WERI-Rb-1 (cell line): ENCODE measurements at regions not wholly inside any gene's neighbourhood (a gene's known extent, or its start where the extent isn't known, plus 50 kb on each side); places are given as distances from the start of the nearest gene placed in this dataset.

Source experiments
- DNase-seq: peaks from one replicate; pipeline ENCODE4 v3.0.0-alpha.2; 2020
- H3K27ac ChIP-seq: fragments of 250-450 bp; sonication (Bioruptor Pico); 2 replicates; pipeline ENCODE4 v1.5.1; 2020; ENCODE audit warnings: mild to moderate bottlenecking, moderate library complexity
- H3K27me3 ChIP-seq: fragments of 250-450 bp; sonication (Bioruptor Pico); 2 replicates; pipeline ENCODE4 v1.5.1; 2021; ENCODE audit warnings: mild to moderate bottlenecking, low read depth, moderate library complexity; ENCODE audit not compliant: insufficient read depth, severe bottlenecking
- H3K36me3 ChIP-seq: fragments of 250-450 bp; sonication (Bioruptor Pico); 2 replicates; pipeline ENCODE4 v1.5.1; 2020; ENCODE audit warnings: mild to moderate bottlenecking, moderate library complexity
- H3K4me3 ChIP-seq: 2 replicates; pipeline ENCODE4 v1.5.1; 2011; ENCODE audit warnings: low read depth, mild to moderate bottlenecking, control low read depth, low read length
- H3K9me3 ChIP-seq: fragments of 250-450 bp; sonication (Bioruptor Pico); 2 replicates; pipeline ENCODE4 v1.5.1; 2021; ENCODE audit warnings: mild to moderate bottlenecking, moderate library complexity; ENCODE audit not compliant: severe bottlenecking
- CTCF ChIP-seq: IDR thresholded peaks from 2 replicates; pipeline ENCODE4 v1.5.1; 2011; ENCODE audit warnings: low read depth, mild to moderate bottlenecking, control low read depth, inconsistent platforms, low read length

- Histone ChIP-seq H3K4me3 (no peak overlapping the region), H3K36me3 (no peaks in the 10 kb centered on the region), H3K27ac (no peak overlapping the region), H3K9me3 (peaks cover 2% of the 10 kb centered on the region), H3K27me3 (no peaks in the 10 kb centered on the region)
- DNase-seq: no peak
- peak; percentile 31; the same call in 1 of the 2 replicates for TF ChIP-seq CTCF
These were observed 55.6 kb upstream of the ACMSD start for GRCh38 chr2:134782792-134783191.

DNA sequence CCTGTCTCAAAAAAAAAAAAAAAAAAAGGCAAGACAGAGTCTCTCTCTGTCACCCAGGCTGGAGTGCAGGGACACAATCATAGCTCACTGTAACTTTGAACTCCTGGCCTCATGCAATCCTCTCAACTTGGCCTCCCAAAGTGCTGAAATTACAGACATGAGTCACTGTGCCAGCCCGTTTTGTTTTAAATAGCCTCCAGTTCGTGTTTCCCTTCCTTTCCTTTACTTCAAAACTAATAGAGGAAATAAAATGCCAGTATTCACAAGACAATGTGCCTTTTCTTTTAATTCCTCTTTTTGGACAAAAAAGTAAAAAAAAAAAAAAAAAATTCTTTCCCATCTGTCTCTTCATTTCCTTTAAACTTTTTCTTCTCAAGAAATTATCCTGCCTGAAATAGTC lies 54.5 kb upstream of the ACMSD start:
- TF ChIP-seq CTCF: no peak
- no peak for DNase-seq
- H3K4me3 ChIP-seq: no peak overlapping the region

DNA sequence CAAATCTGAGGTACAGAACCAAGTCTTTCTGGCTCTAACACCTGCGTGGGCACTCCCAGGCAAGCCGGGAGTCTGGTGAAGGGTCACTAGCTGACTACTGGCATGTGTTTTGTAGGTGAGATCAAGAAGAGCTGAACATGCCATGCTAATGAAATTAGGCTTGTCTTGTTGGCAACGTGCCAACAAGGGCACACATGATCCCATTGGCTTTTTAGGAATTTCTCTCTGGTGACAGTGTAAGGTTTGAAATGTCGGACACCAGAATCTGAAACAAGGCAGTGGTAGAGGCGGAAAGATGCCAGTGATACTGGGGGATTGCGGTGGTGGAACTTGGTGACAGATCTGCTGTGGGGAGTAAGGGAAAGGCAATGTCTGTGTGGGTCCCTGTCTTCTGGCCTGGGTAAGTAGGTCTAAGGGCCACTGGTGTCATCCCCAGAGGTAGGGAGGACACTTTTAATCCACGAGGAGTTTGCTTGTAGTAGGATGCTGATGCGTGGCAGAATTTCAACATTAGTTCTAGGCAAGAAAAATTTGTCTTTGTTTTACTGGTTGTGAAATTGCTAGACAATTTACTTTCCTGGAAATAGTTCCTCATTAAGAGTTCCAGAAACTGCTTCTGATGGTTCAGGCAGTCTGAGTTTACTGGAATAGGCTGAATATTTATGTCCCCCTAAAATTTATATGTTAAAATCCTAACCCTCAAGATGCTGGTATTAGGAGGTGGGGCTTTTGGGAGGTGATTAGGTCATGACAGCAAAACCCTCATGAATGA lies 52.6 kb upstream of the ACMSD start:
- no peak for DNase-seq
- H3K27me3 ChIP-seq: no peaks in the 10 kb centered on the region
- H3K4me3 ChIP-seq: no peak overlapping the region
- TF ChIP-seq CTCF: no peak
- no peak overlapping the region for H3K27ac ChIP-seq
- H3K9me3 ChIP-seq: peaks cover 2% of the 10 kb centered on the region
- H3K36me3 ChIP-seq: no peaks in the 10 kb centered on the region

More for the DNA sequence above, 54.5 kb upstream of the ACMSD start:
- peaks cover 2% of the 10 kb centered on the region for H3K9me3 ChIP-seq
- H3K36me3 ChIP-seq: no peaks in the 10 kb centered on the region
- no peaks in the 10 kb centered on the region for H3K27me3 ChIP-seq
- H3K27ac ChIP-seq: no peak overlapping the region

DNA sequence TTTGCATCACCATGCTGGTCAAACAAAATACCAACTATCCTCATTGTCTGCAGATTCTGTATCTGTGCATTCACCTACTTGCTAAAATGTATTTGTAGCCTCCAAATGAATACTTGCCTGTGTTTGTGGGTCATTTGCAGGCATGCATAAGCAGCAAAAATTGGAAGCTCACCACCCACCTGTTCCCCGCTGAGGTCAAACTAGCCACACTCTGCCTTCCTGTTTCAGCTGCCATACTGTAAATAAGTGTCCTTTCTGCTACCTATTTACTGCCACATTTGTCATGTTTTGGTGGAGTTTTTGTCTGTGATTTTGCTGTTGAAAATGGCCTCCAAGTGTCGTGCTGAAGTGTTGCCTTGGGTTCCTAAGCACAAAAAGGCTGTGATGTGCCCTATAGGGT lies 50.0 kb upstream of the ACMSD start:
- no peaks in the 10 kb centered on the region for H3K27me3 ChIP-seq
- no peaks in the 10 kb centered on the region for H3K36me3 ChIP-seq
- peaks cover 2% of the 10 kb centered on the region for H3K9me3 ChIP-seq
- H3K27ac ChIP-seq: no peak overlapping the region
- no peak for TF ChIP-seq CTCF
- no peak for DNase-seq
- no peak overlapping the region for H3K4me3 ChIP-seq
